ENCODE measurements at regions not wholly inside any gene's neighbourhood (a gene's known extent, or its start where the extent isn't known, plus 50 kb on each side); places are given as distances from the start of the nearest gene placed in this dataset.
"Not testable (repeated sequence)": the region's sequence is repeated elsewhere in the genome, so short reads cannot be mapped to it uniquely, and the experiment has no call there.

DNA sequence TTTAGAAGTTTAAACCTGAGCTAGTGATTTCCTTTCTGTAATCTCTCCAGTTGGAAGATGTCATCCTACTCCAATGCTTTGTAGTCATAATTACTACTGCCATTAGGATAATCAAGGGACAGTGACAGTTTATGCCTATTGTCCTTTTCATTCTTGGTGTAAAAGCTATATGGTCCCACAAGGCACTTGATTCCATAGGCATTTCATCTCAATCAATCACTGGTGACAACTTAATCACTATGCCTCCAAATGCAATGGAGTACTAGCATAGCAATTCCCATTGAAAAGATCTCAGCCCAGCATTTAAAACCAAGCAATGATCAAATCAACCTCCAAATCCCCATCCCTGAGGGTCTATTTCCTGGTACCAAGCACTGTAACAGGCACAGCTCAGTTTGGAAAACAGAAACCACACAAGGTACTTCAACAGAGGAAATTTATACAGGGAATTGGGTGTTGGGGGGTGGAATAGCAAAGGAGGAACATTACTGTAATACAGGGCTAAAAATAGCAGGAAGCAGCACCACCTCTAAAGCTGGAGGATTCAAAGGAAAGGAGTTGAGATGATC, 51.0 kb downstream of the FHIP2A start:
- DNase-seq = no peak

DNA sequence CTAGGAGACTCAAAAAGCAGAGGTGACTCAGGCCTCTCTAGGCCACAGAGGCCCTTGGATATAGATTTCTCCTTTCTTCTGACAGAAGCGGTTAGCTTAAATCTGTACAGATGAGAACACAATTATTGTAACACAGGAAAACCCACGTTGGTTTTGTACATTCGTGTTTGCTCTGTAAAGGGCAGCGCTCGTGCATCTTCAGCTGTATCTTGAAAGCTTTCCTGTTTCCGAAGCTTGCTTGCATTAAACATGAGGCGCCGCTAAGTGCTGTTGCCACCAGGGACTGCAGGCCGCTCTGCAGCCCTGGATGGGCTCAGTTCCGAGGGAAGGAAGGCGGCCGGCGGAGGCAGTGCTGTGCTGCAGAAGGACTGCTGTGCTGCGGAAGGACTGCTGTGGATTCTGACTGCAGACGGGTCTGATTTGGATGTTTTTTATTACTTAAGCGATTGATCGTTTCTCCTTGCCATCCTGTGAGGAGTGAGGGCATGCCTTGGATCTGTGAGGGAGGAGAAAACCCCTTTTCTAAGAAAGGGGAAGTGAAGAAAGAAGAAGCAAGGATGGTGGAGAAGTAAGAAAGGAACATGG, 53.3 kb downstream of the FHIP2A start:
- no peak for DNase-seq

DNA sequence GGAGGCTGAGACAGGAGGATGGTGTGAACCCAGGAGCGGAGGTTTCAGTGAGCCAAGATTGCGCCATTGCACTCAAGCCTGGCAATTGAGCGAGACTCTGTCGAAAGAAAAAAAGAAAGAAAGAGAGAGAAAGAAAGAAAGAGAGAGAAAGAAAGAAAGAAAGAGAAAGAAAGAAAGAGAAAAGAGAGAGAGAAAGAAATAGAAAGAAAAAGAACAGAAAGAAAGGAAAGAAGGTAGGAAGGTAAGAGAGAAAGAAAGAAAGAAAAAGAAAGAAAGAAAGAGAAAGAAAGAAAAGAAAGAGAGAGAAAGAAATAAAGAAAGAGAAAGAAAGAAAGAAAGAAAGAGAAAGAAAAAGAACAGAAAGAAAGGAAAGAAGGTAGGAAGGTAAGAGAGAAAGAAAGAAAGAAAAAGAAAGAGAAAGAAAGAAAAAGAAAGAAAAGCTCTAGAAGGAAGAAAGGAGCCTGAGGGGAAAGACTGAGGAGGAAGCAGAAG, 54.1 kb downstream of the FHIP2A start:
- not testable (repeated sequence) for DNase-seq

DNA sequence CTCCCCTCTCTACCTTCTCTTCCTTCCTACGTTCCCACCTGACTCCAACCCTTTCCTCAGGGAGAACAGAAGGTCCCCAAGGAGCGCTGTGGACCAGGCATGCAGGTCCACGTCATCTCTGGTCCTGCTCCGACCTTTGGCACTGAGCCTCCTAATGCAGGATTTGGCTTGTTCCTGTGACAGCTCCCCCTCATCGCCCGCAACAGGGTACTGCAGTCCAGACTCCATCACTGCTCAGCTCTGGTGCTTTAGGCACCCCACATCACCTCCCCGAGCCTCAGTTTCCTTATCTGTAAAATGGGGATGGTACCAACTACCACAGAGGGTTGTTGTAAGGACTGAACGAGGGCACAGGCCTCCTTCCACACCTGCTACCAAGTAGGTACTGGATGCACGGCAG, 54.6 kb downstream of the FHIP2A start:
- no peak for DNase-seq

DNA sequence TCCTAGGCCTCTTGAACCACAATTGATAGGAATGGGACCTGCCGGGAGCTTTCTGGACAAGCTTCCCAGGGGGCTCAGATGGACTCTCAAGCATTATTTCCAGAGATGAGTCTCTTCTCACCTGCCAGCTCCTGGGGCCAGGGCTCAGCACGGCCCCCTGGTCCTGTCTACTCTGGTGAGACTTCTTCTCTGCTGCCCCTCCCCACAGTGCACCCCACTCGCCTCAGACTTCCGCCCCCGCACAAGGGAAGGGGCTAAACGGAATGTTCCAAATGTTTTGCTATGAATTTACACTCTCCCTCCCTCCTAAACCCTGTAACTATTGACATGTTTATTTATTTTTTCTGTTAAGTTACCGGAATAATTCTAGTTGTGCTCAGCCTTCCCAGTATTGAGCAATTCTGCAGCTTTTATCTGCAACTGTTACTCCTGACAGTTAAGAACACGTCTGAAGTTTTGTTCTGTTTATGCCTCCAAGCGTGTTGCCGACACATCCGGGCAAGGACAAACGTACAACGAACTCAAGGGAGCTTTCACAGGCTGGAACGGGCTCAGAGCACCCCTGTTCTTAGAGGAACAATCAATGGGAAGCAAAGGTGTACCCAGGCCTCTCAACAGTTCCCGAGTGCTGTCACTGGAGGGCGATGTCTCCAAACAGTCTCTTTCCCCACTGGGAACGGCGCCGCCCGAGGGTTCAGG, 55.2 kb downstream of the FHIP2A start:
- DNase-seq = peak; percentile 3

DNA sequence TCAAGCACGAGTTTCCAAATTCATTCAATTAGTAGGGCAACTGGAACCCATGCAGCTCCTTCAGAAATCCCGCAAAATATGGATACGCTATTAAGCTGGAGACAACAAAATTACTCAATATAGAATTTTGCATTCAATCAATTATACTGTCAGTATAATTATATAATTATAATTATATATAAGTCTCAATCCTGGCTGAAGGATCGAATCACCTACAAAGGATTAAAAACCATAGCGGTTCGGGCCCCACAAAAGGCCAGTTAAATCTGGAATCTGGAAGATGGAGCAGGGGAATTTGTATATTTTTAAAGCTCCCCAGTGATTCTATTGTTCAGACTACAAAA, 55.7 kb downstream of the FHIP2A start:
- no peak for DNase-seq

DNA sequence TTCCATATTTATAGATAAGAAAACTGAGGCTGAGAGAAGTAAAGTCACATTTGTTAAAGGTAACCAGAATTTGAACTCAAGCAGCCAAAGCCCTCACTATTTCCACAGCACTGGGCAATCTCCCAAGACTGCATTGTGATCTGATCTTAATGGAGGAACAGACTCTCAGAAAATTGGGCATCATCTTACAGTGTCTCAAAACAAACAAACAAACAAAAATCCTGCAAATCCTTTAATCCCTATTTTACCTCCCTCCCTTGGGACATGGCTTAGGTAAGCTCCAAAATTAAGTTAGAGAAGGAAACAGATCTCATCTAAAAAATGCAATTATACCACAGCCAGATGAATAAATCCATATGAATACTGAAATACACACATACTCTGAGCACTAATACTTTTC, 57.5 kb downstream of the FHIP2A start:
- no peak for DNase-seq

DNA sequence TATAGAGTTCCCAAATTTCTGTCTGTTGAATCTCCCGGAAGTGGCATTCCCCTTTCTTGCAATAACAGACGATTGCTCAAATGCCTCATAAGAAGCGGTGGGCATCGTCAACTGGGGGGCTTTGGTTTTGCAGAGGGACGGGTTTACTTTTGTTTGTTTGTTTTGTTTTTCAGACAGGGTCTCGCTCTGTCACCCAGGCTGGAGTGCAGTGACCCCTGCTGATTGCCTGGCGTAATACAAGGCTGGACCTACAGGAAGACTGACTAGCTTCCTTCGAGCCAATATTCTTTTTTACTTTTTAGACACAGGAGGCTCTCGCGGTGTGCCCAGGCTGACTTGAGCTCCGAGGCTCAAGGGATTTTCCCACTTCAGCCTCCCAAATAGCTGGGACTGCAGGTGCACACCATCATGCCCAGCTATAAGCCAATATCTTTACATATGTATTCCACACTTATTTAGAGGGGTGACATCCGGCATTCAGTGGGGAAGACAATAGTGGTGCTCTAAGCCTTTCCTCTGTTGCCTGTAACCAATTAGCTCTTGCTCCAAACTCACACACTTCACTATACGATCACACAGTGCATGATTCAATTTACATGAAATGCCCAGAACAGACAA, 58.1 kb downstream of the FHIP2A start:
- DNase-seq = no peak

DNA sequence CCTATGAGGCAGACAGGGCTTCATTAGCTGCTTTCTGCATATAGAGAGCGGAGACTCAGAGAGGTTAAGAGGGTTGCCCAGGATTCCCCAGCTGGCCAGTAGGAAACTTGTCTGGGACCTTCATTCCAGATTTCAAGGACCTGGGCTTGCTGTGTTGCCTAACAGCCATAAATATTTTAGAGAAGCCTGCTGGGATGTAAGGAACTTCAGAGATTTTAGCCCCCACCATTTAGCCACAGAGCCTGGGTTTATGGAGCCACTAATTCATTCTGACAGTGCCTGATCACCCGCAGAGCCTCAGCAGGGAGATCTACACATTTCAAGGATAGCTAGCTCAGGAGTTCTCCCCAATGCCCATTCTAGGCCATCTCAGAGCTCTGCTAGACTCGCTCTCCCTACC, 56.6 kb upstream of the TRUB1 start:
- DNase-seq = no peak

DNA sequence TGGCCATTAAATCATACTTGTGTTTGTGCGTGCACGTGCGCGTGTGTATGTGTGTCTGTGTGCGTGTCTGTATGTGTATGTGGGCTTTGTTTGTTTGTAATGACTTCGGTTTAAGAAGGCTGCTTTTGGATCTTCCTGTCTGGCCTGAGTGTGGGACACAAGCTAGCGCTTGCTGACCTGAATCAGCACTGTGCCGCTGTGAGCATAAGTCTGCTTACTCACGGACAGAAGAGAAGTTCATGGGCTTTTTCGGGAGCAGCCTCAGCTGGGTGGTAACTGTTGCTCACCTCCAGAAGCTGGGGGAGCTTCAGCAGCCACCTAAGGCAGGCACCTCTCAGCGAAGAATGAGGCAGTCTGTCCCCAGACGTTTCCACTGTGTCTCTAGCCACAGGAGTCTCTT, 56.1 kb upstream of the TRUB1 start:
- no peak for DNase-seq

DNA sequence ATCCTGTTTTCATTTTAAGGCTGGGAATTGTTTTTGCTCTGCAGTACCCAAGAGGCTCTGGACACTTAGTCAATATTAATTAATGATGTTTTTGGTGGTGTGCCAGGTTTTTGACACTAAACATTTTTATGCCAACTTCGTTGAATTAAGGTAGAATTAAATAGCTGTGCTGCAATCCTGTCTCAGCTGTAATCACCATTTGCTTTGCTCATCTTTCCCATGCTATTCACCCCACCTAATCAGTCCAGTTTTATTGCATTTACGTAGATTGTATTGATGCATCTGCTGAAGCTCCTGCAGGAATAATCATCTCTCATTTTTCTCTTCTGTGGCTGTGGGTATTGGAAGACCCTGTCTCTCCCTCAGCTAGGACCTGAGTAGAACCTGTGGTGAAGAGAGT, 52.6 kb upstream of the TRUB1 start:
- no peak for DNase-seq

Measured in effector CD4-positive, alpha-beta T cell (primary cell).